GM12891 (cell line): ENCODE measurements at regions not wholly inside any gene's neighbourhood (a gene's known extent, or its start where the extent isn't known, plus 50 kb on each side); places are given as distances from the start of the nearest gene placed in this dataset.

Experiments
- PAX5 ChIP-seq: IDR thresholded peaks from 2 replicates; pipeline ENCODE4 v1.6.1; 2011; ENCODE audit warnings: low read length, moderate library complexity, mild to moderate bottlenecking; ENCODE audit not compliant: insufficient read depth, severe bottlenecking
- POLR2A ChIP-seq: IDR thresholded peaks from 2 replicates; pipeline ENCODE4 v1.6.1; 2011; ENCODE audit warnings: low read depth, low read length, control low read depth
- POLR2AphosphoS5 ChIP-seq: IDR thresholded peaks from 2 replicates; pipeline ENCODE4 v1.6.1; 2011; ENCODE audit warnings: low read depth, low read length, control low read depth
- POU2F2 ChIP-seq: IDR thresholded peaks from 2 replicates; pipeline ENCODE4 v1.6.1; 2011; ENCODE audit warnings: low read depth, mild to moderate bottlenecking, control low read depth, low read length, moderate library complexity
- SPI1 ChIP-seq: IDR thresholded peaks from 2 replicates; pipeline ENCODE4 v1.6.1; 2011; ENCODE audit warnings: low read depth, low read length, control low read depth
- TAF1 ChIP-seq: IDR thresholded peaks from 2 replicates; pipeline ENCODE4 v1.6.1; 2011; ENCODE audit warnings: low read depth, low read length, control low read depth

- TF ChIP-seq POLR2AphosphoS5 (no peak), POLR2A (no peak), TAF1 (no peak), POU2F2 (no peak), PAX5 (no peak), SPI1 (no peak)
Observed at GRCh38 chr5:62909326-62909725, 330.7 kb downstream of the LRRC70 start.
